SIG-M5 treated with dmso at 0.1 percent for 504 hours (cell line): ENCODE measurements at regions not wholly inside any gene's neighbourhood (a gene's known extent, or its start where the extent isn't known, plus 50 kb on each side); places are given as distances from the start of the nearest gene placed in this dataset.
"Not testable (repeated sequence)": the region's sequence is repeated elsewhere in the genome, so short reads cannot be mapped to it uniquely, and the experiment has no call there.

Experiments used
- DNase-seq: peaks from one replicate; lab custom pipeline; 2025; ENCODE audit not compliant: unreplicated experiment; lab: John Stamatoyannopoulos, UW

DNA sequence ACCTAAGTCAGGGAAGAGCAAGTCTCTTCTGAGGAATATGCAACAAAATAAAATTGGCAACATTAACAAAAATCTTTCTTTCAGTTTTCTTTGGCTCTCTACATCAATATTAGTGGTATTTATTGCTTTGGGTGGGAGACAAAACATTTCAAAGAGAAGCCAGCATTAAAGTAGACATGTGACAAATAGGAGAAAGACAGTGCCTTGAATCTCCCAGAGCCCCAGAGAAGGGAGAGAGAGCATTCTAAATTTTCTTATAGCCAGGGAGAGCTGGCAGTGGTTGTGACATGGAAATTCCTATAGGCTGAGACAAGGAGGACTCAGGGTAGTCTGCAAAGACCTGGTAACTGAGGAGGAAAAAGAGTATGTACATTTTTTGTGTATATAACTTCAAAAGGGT is 79.4 kb upstream of the NREP start:
- no peak for DNase-seq

DNA sequence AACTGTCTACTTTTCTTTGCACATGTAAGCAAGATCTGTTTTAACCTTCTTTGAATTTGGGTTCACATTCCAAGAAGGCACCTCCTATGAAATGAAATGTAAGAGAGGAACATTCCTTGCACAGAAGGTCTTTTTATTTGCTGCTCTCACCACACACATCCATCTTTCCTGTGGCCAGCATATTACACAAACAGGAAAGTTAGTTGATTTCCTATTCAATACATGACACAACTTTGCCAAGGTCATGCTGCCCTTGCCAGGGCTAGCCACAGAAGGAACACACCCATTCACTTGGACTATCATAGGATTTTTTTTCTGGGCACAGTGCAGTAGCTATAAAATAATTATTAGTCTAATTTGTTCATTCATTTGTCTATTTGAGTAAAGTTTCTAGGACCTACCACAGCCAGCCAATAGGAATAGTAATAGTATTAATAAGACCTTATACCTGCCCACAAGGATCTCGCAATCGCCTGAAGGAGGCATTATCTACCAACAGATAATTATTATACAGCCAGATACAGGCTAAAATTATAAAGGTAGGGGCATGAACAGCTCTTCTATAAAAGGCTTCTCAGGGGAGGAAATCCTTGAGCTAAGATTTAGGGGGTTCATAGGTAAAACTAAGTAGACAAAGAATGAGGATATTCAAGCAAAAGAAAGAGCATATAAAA is 78.1 kb upstream of the NREP start:
- no peak for DNase-seq

DNA sequence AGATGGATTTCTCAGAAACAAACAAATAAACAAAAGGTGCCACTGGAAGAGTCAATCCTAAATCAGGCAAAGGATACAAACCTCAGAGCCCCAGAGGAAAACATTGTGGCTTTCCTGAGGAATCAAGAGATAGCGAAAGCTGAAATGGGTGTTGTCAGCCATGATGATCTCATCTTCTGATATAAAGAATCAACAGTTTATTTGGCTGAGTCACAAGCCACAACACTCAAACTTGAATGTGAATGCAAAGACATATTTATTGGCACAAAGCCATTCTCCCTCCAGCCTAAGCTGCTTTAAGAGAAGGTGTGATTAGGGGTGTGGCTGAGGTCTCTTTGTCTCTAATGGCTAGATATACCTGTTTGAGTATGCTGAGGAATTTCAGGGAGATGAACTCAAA is 73.3 kb upstream of the NREP start:
- peak; percentile 20 for DNase-seq

DNA sequence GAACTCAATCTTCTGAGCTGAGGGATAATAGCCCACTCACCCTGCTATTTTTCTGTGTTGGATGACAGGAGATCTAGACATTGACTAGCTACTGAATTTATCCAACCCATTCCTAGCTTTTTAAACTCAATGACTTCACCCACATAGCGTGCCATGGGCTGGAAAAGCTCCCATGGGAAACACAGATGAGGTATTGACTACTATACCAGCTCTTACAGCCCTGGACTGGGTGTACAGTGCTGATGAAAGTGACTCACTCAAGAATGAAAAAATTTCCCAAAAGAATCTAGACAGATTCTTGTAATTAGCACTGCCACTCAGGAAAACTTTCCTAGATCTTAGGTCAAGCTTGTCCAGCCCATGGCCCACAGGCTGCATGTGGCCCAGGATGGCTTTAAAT is 72.7 kb upstream of the NREP start:
- no peak for DNase-seq

DNA sequence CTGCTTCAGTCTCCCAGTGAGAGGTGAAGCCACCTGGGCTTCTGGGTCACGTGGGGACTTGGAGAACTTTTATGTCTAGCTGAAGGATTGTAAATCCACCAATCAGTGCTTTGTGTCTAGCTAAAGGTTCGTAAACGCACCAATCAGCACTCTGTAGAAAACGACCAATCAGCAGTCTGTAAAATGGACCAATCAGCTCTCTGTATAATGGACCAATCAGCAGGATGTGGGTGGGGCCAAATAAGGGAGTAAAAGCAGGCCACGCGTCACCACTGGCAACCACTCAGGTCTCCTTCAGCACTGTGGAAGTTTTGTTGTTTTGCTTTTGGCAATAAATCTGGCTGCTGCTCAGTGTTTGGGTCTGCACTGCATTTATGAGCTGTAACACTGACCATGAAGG is 69.1 kb upstream of the NREP start:
- DNase-seq, result no peak

DNA sequence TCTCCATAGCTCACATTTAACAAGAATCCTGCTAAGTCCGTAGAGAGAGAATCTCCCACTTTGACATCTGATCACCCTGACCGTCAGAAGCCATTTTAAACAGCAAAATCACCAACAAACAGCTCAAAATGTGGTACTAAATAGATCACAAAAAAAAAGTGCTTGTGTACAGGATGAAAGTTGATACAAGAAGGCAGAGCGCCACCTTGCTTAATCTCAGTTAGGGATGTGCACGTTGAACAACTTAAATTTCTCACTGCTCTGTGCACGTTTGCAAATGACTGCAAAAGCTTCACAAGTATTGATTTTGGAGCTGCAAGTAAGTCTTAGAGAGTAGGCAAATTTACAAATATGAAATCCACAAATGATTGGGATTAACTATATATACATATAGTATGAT is 63.1 kb upstream of the NREP start:
- DNase-seq, result no peak

DNA sequence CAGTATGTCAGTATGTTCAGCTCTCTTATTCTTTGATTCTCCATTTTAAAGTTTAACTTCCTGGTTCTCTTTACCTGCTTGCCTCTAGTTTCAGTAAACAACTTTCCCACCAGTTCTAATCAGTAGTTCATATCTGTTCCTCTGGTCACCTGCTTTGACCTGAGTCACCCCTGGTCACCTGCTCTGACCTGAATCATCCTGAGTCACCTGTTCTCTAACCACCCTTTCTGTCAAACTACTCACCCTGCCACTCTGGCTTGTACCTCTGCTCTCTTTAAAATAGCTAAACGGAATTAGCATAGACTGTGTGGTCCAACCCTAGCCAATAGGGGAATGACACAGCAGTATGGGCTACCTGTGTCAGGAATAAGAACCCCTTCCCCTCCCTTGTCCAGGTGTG is 62.0 kb upstream of the NREP start:
- DNase-seq, result not testable (repeated sequence)

DNA sequence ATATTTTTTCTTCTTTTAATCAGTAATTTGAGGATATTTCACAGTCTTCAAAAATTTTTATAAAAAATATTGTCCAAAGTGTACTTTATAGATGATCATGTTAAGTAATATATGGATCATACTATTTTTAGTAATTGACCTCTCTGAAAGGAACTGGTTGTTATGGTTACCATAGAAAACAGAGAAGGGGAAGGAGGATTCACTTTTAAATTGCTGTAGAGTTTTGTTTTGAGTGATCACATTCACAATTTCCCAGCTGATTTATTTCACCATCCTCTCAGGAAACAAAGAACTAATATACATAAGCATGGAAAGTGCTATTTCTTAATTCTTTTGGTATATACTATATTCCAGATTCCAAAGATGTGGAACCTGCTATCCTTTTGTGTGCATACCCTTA is 56.5 kb upstream of the NREP start:
- DNase-seq, result no peak

DNA sequence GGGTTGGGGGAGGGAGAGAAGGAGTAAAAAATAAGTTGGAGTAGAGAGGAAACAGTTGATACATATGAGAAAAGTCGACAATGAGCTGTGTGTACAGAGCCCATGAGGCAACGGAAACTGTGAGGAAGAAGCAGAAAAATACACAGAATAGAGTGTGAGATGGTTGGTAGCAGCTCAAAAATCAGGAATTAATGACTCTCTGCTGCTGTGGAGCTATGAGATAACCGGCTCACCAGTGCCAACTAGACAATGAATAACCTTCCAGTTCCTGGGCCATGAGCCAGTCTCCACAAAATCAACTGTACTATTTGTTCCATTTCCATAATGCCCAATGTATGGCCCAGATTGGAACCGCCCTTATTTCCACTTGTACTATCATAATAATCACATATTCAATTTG is 53.1 kb upstream of the NREP start:
- DNase-seq, result no peak
